ENCODE measurements at regions not wholly inside any gene's neighbourhood (a gene's known extent, or its start where the extent isn't known, plus 50 kb on each side); places are given as distances from the start of the nearest gene placed in this dataset.

DNA sequence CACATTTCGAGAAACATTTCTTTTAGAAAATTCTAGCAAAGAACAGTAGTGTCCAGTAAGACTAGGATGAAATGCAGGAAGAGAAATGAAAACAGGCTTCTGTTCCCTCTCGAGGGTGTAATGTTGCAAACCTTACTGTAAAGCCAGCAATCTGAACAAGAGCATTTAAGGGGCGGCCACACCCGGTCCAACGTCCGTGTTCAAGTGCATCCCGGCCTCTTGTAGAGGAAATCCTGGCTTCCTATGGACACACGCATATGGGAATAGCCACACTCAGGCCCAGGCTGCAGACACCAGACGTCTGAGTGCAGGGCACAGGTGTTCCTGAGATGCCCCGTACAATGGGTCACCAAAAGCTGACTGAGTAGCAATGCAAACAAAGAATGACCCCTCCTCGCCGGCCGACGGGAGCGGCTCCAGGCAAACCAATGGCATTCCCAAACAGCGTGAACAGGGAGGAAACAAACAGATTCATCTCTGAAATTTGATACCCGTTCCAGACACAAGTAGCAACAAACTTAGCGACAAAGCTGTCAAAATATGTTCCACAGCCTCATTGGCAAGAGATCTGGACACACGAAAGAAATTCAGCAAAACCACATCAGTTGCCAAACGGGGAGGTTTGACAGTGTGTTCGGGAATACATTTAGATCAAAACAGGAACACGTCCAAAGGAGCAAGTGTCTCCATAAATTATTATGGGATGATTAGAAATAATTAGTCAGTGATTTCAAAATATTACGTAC, 278.6 kb upstream of the TSHZ3 start:
- TF ChIP-seq TCF12 (IDR thresholded peaks at IDR 0.05; ENCODE audit: low read depth) (no peak), TEAD4 (IDR thresholded peaks at IDR 0.05) (no peak)
- TF ChIP-seq, protein P1, sequence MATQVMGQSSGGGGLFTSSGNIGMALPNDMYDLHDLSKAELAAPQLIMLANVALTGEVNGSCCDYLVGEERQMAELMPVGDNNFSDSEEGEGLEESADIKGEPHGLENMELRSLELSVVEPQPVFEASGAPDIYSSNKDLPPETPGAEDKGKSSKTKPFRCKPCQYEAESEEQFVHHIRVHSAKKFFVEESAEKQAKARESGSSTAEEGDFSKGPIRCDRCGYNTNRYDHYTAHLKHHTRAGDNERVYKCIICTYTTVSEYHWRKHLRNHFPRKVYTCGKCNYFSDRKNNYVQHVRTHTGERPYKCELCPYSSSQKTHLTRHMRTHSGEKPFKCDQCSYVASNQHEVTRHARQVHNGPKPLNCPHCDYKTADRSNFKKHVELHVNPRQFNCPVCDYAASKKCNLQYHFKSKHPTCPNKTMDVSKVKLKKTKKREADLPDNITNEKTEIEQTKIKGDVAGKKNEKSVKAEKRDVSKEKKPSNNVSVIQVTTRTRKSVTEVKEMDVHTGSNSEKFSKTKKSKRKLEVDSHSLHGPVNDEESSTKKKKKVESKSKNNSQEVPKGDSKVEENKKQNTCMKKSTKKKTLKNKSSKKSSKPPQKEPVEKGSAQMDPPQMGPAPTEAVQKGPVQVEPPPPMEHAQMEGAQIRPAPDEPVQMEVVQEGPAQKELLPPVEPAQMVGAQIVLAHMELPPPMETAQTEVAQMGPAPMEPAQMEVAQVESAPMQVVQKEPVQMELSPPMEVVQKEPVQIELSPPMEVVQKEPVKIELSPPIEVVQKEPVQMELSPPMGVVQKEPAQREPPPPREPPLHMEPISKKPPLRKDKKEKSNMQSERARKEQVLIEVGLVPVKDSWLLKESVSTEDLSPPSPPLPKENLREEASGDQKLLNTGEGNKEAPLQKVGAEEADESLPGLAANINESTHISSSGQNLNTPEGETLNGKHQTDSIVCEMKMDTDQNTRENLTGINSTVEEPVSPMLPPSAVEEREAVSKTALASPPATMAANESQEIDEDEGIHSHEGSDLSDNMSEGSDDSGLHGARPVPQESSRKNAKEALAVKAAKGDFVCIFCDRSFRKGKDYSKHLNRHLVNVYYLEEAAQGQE (IDR thresholded peaks at IDR 0.05; ENCODE audit: low read depth) = no peak

Measured in Ishikawa (cell line).